ENCODE measurements at regions not wholly inside any gene's neighbourhood (a gene's known extent, or its start where the extent isn't known, plus 50 kb on each side); places are given as distances from the start of the nearest gene placed in this dataset.
"Not testable (repeated sequence)": the region's sequence is repeated elsewhere in the genome, so short reads cannot be mapped to it uniquely, and the experiment has no call there.

- no peak overlapping the region for H3K27ac ChIP-seq (ENCODE audit: low read depth in 1 of 2, low read length in 2 of 2)
- no peaks in the 10 kb centered on the region for H3K27me3 ChIP-seq (ENCODE audit: control insufficient read depth in 1 of 2, insufficient read depth in 2 of 2, low read length in 1 of 2)
- H3K4me3 ChIP-seq (ENCODE audit: low read length in 2 of 2): no peak overlapping the region
- no peak for ATAC-seq (ENCODE audit: low FRiP score)
- 45 to 53% methylated on average over 4 of the region's 4 CpGs for WGBS, 2 donors
- intact Hi-C loops (cut with DNase I): no loop called here
- H3K9me3 ChIP-seq (ENCODE audit: control insufficient read depth, low read length): no peaks in the 10 kb centered on the region
- no peaks in the 10 kb centered on the region for H3K4me1 ChIP-seq (ENCODE audit: control insufficient read depth in 1 of 2, insufficient read depth in 2 of 2, low read length in 2 of 2)
- no peaks in the 10 kb centered on the region for H3K36me3 ChIP-seq (ENCODE audit: control insufficient read depth in 1 of 2, insufficient read depth in 2 of 2, low read length in 1 of 2)
- no peak for DNase-seq
These were observed 145.2 kb downstream of the VGLL3 start for GRCh38 chr3:86845726-86846125.

DNA sequence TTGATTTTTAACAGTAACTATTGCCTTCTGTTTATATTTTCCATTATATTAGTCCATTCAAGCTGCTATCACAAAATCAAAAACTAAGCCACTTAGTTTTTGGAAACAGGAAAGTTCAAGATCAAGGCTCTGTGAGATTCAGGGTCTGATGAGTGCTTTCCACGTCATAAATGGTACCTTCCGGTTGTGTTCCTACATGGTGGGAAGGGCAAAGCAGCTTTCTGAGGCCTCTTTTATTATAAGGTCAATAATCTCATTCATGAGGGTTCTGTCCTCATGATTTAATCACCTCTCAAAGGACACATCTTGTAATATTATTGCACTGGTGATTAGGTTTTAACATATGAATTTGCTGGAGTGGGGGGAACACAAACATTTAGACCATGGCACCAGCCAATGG lies 152.0 kb downstream of the VGLL3 start:
- H3K27ac ChIP-seq (ENCODE audit: low read depth in 1 of 2, low read length in 2 of 2): no peak overlapping the region
- DNase-seq (no peak), ATAC-seq (ENCODE audit: low FRiP score) (no peak)
- H3K4me1 ChIP-seq (ENCODE audit: control insufficient read depth in 1 of 2, insufficient read depth in 2 of 2, low read length in 2 of 2): no peaks in the 10 kb centered on the region
- WGBS, 2 donors: 78% methylated on average over 2 of the region's 2 CpGs
- no peaks in the 10 kb centered on the region for H3K36me3 ChIP-seq (ENCODE audit: control insufficient read depth in 1 of 2, insufficient read depth in 2 of 2, low read length in 1 of 2)
- intact Hi-C loops (cut with DNase I): no loop called here
- no peaks in the 10 kb centered on the region for H3K9me3 ChIP-seq (ENCODE audit: control insufficient read depth, low read length)
- H3K4me3 ChIP-seq (ENCODE audit: low read length in 2 of 2): no peak overlapping the region
- H3K27me3 ChIP-seq (ENCODE audit: control insufficient read depth in 1 of 2, insufficient read depth in 2 of 2, low read length in 1 of 2): no peaks in the 10 kb centered on the region

GRCh38 chr3:86837871-86838270 lies 153.1 kb downstream of the VGLL3 start:
- Histone ChIP-seq H3K27ac (ENCODE audit: low read depth in 1 of 2, low read length in 2 of 2) (no peak overlapping the region), H3K9me3 (ENCODE audit: control insufficient read depth, low read length) (no peaks in the 10 kb centered on the region), H3K36me3 (ENCODE audit: control insufficient read depth in 1 of 2, insufficient read depth in 2 of 2, low read length in 1 of 2) (no peaks in the 10 kb centered on the region), H3K4me3 (ENCODE audit: low read length in 2 of 2) (no peak overlapping the region), H3K4me1 (ENCODE audit: control insufficient read depth in 1 of 2, insufficient read depth in 2 of 2, low read length in 2 of 2) (no peaks in the 10 kb centered on the region), H3K27me3 (ENCODE audit: control insufficient read depth in 1 of 2, insufficient read depth in 2 of 2, low read length in 1 of 2) (no peaks in the 10 kb centered on the region)
- WGBS, 2 donors: 88 to 98% methylated on average over 1 of the region's 1 CpG
- ATAC-seq (ENCODE audit: low FRiP score): no peak
- no peak for DNase-seq
- intact Hi-C loops (cut with DNase I): no loop called here

DNA sequence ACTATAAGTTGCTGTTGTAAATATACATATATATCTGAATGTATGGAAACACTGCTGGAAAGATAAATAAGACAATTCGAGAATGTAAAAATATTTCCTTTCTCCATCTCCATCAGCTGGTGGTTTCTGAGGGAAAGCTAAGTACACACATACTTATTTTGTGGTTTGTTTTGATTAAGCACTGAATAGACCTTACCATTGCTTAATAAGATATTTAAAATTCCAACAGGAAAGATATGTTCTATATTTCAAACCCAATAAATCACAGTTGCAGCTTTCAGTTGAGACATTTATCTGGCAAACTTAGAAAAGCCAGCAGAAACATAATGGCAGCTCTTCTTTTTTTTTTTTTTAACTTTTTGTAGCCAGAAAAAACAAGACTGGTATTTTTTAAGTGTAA lies 160.4 kb downstream of the VGLL3 start:
- WGBS, 2 donors: 11 to 28% methylated on average over 1 of the region's 1 CpG
- no peak overlapping the region for H3K27ac ChIP-seq (ENCODE audit: low read depth in 1 of 2, low read length in 2 of 2)
- no peak for ATAC-seq (ENCODE audit: low FRiP score)
- H3K4me3 ChIP-seq (ENCODE audit: low read length in 2 of 2): no peak overlapping the region
- H3K9me3 ChIP-seq (ENCODE audit: control insufficient read depth, low read length): no peaks in the 10 kb centered on the region
- no peaks in the 10 kb centered on the region for H3K4me1 ChIP-seq (ENCODE audit: control insufficient read depth in 1 of 2, insufficient read depth in 2 of 2, low read length in 2 of 2)
- H3K36me3 ChIP-seq (ENCODE audit: control insufficient read depth in 1 of 2, insufficient read depth in 2 of 2, low read length in 1 of 2): no peaks in the 10 kb centered on the region
- no peak for DNase-seq
- no peaks in the 10 kb centered on the region for H3K27me3 ChIP-seq (ENCODE audit: control insufficient read depth in 1 of 2, insufficient read depth in 2 of 2, low read length in 1 of 2)
- intact Hi-C loops (cut with DNase I): no loop called here

DNA sequence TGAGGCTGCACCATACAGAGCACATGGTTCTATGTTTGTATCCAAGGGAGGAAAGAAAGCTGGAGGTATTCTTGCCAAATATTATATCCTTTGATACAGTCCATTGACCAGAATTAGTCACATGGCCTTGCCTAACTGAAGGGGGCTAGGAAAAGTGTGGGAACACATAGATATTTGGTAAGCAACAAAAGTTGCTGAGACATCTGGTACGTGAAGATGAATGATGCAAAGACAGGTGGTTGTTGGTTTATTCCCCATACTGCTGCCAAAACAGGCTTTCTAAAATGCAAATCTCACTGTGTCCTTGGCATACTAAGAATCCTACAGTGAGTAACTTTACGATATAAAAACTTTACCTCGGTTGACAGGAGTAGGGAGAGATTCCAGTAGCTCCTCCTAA lies 162.2 kb downstream of the VGLL3 start:
- no peaks in the 10 kb centered on the region for H3K4me1 ChIP-seq (ENCODE audit: control insufficient read depth in 1 of 2, insufficient read depth in 2 of 2, low read length in 2 of 2)
- H3K36me3 ChIP-seq (ENCODE audit: control insufficient read depth in 1 of 2, insufficient read depth in 2 of 2, low read length in 1 of 2): no peaks in the 10 kb centered on the region
- intact Hi-C loops (cut with DNase I): no loop called here
- 68 to 78% methylated on average over 3 of the region's 3 CpGs for WGBS, 2 donors
- H3K27me3 ChIP-seq (ENCODE audit: control insufficient read depth in 1 of 2, insufficient read depth in 2 of 2, low read length in 1 of 2): no peaks in the 10 kb centered on the region
- H3K9me3 ChIP-seq (ENCODE audit: control insufficient read depth, low read length): no peaks in the 10 kb centered on the region
- no peak overlapping the region for H3K27ac ChIP-seq (ENCODE audit: low read depth in 1 of 2, low read length in 2 of 2)
- DNase-seq (no peak), ATAC-seq (ENCODE audit: low FRiP score) (no peak)
- no peak overlapping the region for H3K4me3 ChIP-seq (ENCODE audit: low read length in 2 of 2)

DNA sequence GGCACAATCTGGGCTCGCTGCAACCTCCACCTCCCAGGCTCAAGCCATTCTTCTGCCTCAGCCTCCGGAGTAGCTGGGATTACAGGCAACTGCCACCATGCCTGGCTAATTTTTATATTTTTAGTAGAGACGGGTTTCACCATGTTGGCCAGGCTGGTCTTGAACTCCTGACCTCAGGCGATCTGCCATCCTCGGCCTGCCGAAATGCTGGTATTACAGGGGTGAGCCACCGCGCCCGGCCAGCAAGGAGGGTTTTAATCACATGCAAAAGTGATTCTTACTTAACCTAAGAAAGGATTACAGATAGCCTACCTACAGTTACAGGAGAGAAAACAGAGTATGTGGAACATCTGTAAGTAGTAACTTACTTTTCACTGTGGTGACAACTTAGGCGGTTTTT lies 163.4 kb downstream of the VGLL3 start:
- H3K9me3 ChIP-seq (ENCODE audit: control insufficient read depth, low read length); H3K27ac ChIP-seq (ENCODE audit: low read depth in 1 of 2, low read length in 2 of 2); H3K4me3 ChIP-seq (ENCODE audit: low read length in 2 of 2); intact Hi-C loops (cut with DNase I); H3K4me1 ChIP-seq (ENCODE audit: control insufficient read depth in 1 of 2, insufficient read depth in 2 of 2, low read length in 2 of 2); H3K27me3 ChIP-seq (ENCODE audit: control insufficient read depth in 1 of 2, insufficient read depth in 2 of 2, low read length in 1 of 2); ATAC-seq (ENCODE audit: low FRiP score); H3K36me3 ChIP-seq (ENCODE audit: control insufficient read depth in 1 of 2, insufficient read depth in 2 of 2, low read length in 1 of 2): not testable (repeated sequence)
- peak in 1 of 2 donors; percentile 45 for DNase-seq
- WGBS, 2 donors: 90 to 94% methylated on average over 10 of the region's 10 CpGs

GRCh38 chr3:86826292-86826691 lies 164.7 kb downstream of the VGLL3 start:
- H3K27ac ChIP-seq (ENCODE audit: low read depth in 1 of 2, low read length in 2 of 2): no peak overlapping the region
- DNase-seq (peak in 1 of 2 donors; percentile 55), ATAC-seq (ENCODE audit: low FRiP score) (no peak)
- WGBS, 2 donors: 95 to 100% methylated on average over 4 of the region's 4 CpGs
- no peaks in the 10 kb centered on the region for H3K36me3 ChIP-seq (ENCODE audit: control insufficient read depth in 1 of 2, insufficient read depth in 2 of 2, low read length in 1 of 2)
- no peaks in the 10 kb centered on the region for H3K9me3 ChIP-seq (ENCODE audit: control insufficient read depth, low read length)
- intact Hi-C loops (cut with DNase I): no loop called here
- H3K4me1 ChIP-seq (ENCODE audit: control insufficient read depth in 1 of 2, insufficient read depth in 2 of 2, low read length in 2 of 2): no peaks in the 10 kb centered on the region
- H3K4me3 ChIP-seq (ENCODE audit: low read length in 2 of 2): no peak overlapping the region
- no peaks in the 10 kb centered on the region for H3K27me3 ChIP-seq (ENCODE audit: control insufficient read depth in 1 of 2, insufficient read depth in 2 of 2, low read length in 1 of 2)

GRCh38 chr3:86815880-86816279 lies 175.1 kb downstream of the VGLL3 start:
- H3K36me3 ChIP-seq (ENCODE audit: control insufficient read depth in 1 of 2, insufficient read depth in 2 of 2, low read length in 1 of 2): no peaks in the 10 kb centered on the region
- no peak overlapping the region for H3K4me3 ChIP-seq (ENCODE audit: low read length in 2 of 2)
- intact Hi-C loops (cut with DNase I): no loop called here
- H3K9me3 ChIP-seq (ENCODE audit: control insufficient read depth, low read length): no peaks in the 10 kb centered on the region
- ATAC-seq (ENCODE audit: low FRiP score) (no peak), DNase-seq (no peak)
- H3K27me3 ChIP-seq (ENCODE audit: control insufficient read depth in 1 of 2, insufficient read depth in 2 of 2, low read length in 1 of 2): no peaks in the 10 kb centered on the region
- no peak overlapping the region for H3K27ac ChIP-seq (ENCODE audit: low read depth in 1 of 2, low read length in 2 of 2)
- H3K4me1 ChIP-seq (ENCODE audit: control insufficient read depth in 1 of 2, insufficient read depth in 2 of 2, low read length in 2 of 2): no peaks in the 10 kb centered on the region

DNA sequence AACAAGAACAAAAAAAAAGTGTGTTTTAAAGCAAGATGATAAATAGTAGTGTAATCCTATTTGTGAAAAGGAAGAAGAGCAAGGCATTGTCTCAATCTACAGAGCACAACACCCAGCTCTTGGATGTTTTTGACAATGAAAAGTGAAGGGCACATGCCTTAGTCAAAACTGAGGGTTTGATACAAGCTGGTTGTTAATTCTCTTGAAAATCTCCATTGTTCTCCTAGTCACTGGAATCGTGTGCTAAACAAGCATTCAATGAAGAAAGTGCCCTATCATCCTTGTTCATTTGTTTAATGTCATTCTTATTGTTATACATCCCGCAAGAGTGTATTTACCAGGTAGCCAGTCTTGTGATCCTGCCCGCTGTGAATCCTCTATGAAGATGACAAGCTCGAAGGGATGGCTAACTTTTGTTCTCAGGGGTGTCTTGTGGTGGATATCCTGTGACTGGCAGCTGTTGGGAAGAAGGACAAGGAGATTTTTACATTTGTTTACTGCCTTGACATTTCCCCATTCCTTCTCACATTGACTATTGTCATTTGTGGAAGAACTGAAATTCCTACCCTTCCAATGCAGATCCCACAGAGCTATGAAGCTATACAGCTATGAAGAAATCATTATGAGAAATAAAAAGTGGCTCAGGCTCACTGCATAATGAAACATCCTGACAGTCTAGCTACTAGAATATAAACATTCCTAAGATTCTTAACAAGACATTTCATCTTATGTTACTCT lies 175.9 kb downstream of the VGLL3 start:
- no peak overlapping the region for H3K27ac ChIP-seq (ENCODE audit: low read depth in 1 of 2, low read length in 2 of 2)
- no peaks in the 10 kb centered on the region for H3K4me1 ChIP-seq (ENCODE audit: control insufficient read depth in 1 of 2, insufficient read depth in 2 of 2, low read length in 2 of 2)
- DNase-seq (no peak), ATAC-seq (ENCODE audit: low FRiP score) (no peak)
- H3K4me3 ChIP-seq (ENCODE audit: low read length in 2 of 2): no peak overlapping the region
- no peaks in the 10 kb centered on the region for H3K9me3 ChIP-seq (ENCODE audit: control insufficient read depth, low read length)
- H3K27me3 ChIP-seq (ENCODE audit: control insufficient read depth in 1 of 2, insufficient read depth in 2 of 2, low read length in 1 of 2): no peaks in the 10 kb centered on the region
- intact Hi-C loops (cut with DNase I): no loop called here
- H3K36me3 ChIP-seq (ENCODE audit: control insufficient read depth in 1 of 2, insufficient read depth in 2 of 2, low read length in 1 of 2): no peaks in the 10 kb centered on the region
- 76 to 81% methylated on average over 4 of the region's 4 CpGs for WGBS, 2 donors
